Ecto neural progenitor cell (in vitro differentiated cells): ENCODE measurements at regions not wholly inside any gene's neighbourhood (a gene's known extent, or its start where the extent isn't known, plus 50 kb on each side); places are given as distances from the start of the nearest gene placed in this dataset.

Experiments
- DNase-seq: peaks from one replicate; pipeline ENCODE4 v3.0.0-alpha.2; 2018; ENCODE audit warnings: low spot score

GRCh38 chr1:90494748-90495282 is 222.3 kb downstream of the BARHL2 start:
- DNase-seq, result no peak

- no peak for DNase-seq
These were observed 228.7 kb downstream of the BARHL2 start for GRCh38 chr1:90488451-90488850.

DNA sequence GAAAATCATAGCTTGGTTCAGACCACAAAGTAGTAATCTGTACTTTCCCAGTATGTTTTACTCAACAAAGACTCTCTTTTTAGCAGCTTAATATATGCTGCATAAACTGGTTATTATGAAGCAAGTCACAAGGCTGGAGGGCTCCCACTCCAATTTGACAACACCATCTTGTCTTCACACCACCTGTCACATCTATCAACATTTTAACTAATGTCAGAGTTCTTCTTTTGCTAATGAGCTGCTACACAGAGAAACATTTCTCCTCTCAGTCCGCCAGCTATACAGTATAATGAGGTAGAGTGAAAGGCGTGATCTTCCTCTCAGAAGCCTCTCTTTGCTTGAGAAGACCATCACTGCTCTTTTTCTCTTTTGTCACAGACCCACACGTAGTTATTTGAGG is 230.1 kb downstream of the BARHL2 start:
- no peak for DNase-seq

DNA sequence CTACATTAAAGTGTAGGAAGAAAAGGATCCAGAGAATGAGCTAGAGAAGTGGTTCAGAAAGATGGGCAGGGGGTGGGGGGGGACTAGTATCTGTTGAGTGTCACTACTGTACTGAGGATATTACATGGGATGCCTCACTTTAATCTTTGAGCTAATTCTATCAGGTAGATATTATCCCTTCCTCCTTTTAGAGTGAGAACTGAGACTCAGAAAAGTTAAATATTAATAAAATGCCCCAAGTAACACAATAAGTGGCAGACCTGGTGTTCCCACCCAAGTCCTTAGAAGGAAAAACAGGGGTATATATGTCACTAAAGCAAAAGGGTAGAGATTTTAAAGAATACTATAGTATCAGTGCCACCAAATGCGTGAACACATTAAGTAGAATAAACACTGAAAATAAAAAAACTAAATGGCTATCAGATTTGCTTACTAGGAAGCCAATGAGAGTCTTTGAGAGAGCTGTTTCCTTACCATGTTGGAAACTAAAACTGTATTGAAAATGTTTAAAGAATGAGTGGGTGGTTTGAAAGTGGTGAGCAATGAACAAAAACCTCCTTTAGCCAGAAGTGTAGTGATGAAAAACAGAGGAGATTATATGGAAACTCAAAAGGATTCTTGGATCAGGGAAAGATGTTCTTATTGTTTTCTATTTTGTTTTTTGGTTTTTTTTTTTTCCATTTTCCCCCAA is 230.8 kb downstream of the BARHL2 start:
- DNase-seq, result no peak

DNA sequence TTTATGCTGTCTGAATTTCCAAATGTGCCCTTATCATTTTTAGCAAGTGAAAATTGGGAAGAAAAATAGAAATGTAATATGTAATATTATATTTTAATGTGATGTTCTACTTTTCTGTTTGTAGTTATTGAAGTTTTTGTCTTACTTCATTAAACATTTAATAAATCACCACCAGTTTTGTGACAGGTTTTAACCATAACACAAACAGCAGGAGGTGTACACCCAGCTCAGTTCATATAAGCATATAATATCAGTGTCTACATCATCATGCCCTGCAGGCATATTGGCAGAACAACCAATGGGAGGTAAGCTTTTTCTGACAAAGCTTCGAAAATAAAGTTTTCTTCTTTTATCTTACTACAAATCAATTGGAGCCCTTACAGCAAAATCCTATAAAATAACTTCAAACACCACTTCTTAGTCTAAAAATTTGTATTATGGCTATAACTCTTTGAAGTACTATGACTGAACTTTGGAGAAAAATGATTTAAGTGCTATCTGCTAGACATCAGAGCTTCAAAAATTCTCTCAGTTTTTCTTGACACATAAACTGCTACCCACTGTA is 236.7 kb downstream of the BARHL2 start:
- no peak for DNase-seq

DNA sequence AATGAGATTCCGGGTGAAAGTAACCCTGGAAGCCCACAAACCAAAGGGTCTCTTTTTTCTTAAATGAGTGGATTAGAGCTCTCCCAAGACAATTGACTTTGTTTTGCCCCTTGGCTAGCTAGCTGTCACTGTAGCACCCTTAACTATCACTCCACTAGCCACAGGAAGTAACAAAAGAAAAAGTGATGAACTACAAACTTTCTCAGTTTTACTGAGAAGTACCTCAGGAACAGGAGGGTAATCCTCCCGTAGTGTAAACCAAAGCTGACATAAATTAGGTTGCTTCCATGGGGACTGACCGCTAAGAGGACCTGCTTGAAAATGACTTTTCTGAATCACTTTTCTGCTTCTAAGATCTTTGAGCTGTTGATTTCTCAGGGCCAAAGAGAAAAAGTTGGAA is 240.1 kb downstream of the BARHL2 start:
- no peak for DNase-seq

GRCh38 chr1:90476411-90476810 is 240.7 kb downstream of the BARHL2 start:
- DNase-seq, result no peak

DNA sequence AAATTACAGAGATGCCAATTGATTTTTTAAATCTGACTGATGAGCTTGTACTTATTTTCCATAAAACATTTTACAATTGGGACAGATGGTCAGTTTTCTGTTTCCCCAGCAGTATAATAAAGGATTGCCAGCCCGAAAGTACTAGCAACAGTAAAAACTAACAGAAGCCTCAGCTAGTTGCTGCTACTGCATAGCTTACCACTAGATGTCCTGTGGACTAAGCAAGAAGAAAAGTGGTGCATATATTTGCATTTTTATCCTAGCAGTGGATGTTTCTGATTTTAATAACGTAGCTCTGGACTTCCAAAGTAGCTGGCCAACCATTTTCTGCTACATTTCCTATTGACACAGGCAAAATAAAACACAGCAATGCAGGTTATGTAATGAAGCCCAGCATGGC is 241.5 kb downstream of the BARHL2 start:
- DNase-seq, result no peak

GRCh38 chr1:90474731-90475130 is 242.4 kb downstream of the BARHL2 start:
- no peak for DNase-seq

DNA sequence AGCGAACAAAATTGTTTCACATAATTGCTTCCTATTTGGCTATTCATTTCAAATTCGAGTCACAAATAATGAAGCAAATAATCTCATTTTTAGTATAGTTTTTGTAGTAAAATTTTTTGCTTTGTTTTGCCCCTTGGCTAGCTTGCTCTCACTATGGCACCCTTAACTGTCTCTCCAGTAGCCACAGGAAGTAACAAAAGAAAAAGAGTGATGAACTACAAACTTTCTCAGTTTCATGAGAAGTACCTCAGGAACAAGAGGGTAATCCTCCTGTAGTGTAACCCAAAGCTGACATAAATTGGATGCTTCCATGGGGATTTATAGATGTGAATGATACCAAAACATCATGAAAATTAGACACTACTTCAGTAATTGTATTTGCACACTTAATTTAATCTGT is 242.9 kb downstream of the BARHL2 start:
- no peak for DNase-seq

DNA sequence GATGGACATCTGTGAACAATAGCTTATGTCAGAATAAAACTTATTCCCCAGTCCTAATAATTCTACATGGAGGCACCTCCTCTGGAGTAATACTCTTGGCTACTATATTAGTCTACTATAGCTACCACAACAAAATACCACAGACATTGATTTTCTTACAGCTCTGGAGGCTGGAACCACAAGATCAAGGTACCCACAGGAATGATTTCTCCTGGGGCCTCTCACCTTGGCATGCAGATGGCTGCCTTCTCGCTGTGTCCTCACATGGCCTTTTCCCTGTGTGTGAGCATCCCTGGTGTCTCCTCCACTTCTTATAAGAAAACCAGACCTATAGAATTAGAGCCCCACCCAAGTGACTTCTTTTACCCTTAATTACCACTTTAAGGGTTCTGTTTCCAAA is 244.3 kb downstream of the BARHL2 start:
- DNase-seq, result no peak

- no peak for DNase-seq
These were observed 257.5 kb downstream of the BARHL2 start for GRCh38 chr1:90459570-90459969.

DNA sequence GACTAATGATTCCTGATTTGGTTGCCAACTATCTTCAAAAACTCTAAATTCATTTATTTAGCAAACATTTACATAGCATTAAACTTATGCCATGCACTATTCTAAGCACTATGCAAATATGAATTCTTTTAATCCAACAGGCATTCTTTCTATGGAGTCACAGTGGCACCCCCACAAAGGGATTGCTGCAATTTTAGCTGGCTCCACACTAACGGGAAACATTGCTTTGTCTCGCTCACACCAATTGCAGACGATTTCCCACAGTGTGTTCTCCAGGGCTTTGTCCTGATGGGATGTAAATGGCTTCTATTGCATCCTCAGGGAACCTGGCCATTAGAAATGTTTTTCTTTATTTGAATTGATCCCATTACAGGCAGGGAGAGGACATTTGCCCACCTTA is 259.1 kb downstream of the BARHL2 start:
- no peak for DNase-seq

DNA sequence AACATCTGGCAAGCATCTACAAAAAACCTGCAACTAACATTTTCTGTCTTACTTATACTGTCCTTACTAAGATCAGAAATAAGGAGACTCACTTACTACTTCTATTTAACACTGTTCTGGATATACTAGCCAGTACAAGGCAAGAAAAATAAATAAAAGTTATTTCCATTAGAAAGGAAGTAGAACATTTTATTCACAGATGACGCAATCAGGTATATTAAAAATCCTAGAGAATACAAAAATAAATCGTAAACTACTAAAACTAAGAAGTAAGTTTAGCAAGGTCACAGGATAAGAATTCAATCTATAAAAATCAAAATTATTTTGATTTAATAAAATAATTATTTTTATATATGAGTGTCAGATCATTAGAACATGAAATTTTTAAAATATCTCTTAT is 264.6 kb downstream of the BARHL2 start:
- no peak for DNase-seq

DNA sequence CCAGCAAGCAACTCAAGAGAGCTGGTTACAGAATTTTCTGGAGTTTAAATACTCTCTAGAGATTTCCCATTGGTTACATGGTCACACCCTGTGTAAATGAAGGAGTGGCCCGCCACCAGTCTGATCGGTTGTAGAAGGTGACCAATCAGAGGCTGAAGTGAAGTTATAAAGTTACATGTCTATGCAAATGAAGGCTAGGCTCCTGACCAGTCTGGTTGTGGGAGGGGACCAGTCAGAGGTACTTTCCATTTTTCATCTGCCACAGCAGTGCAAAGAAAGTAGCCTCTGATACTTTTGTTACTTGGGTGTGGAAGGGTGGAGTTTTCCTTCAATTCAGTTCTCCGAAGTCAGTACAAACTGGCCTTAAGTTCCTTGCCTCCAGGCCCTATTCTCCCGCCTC is 273.7 kb downstream of the BARHL2 start:
- no peak for DNase-seq

DNA sequence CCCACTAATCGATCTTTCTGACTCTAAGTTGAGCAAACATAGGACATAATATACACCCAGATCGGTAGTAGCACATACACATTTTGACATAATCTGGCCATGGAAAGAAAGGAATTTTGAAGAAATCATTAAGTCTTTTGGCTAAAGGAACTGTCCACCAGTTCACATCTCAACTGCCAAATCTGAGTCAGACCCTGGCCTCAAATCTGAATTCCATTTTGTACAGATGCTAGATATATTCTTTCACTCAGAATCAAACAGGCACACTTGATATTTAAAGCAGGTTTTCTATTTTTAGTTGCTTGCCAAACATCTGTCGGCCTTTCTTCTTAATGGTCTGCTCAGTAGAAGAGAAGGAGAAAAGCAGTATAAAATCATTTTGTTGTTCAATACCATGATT is 281.8 kb downstream of the BARHL2 start:
- no peak for DNase-seq

DNA sequence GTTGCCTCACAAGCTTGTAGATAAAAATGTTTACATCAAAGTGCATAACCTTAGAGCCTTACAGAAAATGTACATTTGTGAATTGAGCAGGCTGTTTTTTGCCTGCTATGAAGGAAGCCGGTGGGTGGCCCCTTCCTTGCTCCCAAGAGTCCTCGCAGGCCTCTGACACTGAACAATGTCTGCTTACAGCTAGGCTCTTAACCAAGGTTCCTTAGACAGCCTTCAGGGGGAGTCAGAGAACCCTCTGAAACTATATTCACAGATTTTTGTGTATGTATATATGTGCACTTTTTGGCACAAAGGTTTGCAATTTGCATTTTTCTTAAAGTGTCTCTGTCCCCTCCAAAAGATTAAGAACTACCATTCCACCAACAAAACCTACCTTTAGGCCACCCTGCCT is 282.6 kb downstream of the BARHL2 start:
- DNase-seq, result peak; percentile 50

DNA sequence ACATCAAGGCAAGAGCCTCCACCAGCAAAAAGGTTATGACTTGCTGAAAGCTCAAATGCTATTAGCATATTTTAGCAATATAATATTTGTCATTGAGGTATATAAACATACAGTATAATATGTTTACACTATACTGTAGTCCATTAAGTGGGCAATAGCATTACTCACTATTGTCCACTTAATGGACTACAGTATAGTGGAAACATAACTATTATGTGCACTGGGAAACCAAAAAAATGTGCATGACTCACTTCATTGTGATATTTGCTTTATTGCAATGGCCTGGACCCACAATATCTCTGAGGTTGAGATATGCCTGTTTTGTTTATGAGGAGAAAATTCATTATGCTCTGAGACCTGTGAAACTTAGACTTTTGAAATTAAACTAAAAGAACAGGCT is 300.0 kb downstream of the BARHL2 start:
- no peak for DNase-seq

- DNase-seq, result no peak
These were observed 302.9 kb downstream of the BARHL2 start for GRCh38 chr1:90414201-90414600.

- DNase-seq, result no peak
These were observed 303.6 kb downstream of the BARHL2 start for GRCh38 chr1:90413519-90413918.

DNA sequence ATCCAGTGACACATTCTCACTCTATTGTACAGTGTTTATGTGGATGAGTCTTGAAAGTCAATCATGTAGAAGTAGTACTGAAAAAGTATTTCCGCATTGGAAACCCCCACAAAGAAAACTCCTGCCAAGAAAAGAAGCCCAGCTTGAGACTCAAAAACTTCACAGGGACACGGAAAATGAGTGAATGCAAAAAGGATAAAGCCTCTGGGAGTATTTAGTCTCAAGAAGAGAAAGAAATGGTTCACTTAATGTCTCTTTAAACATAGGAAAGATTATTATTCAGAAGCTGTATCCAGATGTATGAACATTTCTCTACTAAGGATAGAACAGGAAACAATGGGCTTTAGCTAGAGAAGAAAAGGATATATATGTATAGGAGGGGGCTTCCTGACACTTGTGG is 304.5 kb downstream of the BARHL2 start:
- DNase-seq, result no peak

DNA sequence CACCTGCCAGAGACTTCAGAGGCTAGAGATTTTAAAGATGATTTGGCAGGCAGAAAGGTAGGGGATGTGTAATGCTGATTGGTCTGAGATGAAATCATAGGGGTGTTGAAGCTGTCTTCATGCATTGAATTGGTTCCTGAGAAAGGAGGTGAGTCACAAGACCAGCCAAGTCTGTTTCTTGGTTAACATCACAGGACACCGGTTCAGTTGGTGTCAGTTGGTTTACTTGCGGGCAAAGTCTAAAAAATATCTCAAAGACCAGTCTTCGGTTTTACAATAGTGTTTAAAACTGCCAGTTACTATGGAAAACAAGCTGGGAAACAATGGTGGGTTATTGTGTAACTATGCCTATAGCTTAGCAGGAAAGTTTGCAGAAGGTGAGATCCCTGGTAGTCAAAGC is 305.9 kb downstream of the BARHL2 start:
- DNase-seq, result no peak

- DNase-seq, result no peak
These were observed 309.4 kb downstream of the BARHL2 start for GRCh38 chr1:90407737-90408136.

DNA sequence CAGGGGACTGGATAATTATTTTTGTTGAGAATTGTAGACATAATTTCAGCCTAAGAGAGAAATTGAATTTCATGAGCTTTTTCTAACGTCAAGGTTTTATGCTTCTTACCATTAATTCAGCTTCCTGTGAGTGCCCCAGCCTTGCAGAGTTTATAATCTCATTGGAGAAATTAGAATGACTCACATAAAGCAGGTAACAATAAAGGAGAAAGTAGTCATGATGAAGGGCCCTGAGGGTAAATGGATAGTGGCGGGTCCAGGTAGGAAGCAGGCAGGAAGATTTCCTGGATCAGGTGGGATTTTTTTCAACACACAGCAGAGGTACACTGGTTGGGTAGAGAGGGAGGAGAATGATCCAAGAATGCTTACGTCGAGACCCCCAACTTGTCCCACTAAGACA is 311.4 kb downstream of the BARHL2 start:
- DNase-seq, result no peak
